Karpas-422 (cell line): ENCODE measurements at regions not wholly inside any gene's neighbourhood (a gene's known extent, or its start where the extent isn't known, plus 50 kb on each side); places are given as distances from the start of the nearest gene placed in this dataset.
"Not testable (repeated sequence)": the region's sequence is repeated elsewhere in the genome, so short reads cannot be mapped to it uniquely, and the experiment has no call there.

Source experiments
- DNase-seq: peaks from one replicate; pipeline ENCODE4 v3.0.0-alpha.2; 2015
- H2AFZ ChIP-seq: fragments of 200-600 bp; sonication (generic); 2 replicates; pipeline ENCODE4 v1.6.1; 2014; ENCODE audit warnings: antibody characterized with exemption, low read length, mixed read lengths
- H3K27ac ChIP-seq: fragments of 200-600 bp; sonication (generic); 2 replicates; pipeline ENCODE4 v1.5.1; 2014; ENCODE audit warnings: mild to moderate bottlenecking, low read length, moderate library complexity
- H3K27me3 ChIP-seq: fragments of 200-600 bp; sonication (generic); 2 replicates; pipeline ENCODE4 v1.6.1; 2014; ENCODE audit warnings: low read length, mixed read lengths
- H3K36me3 ChIP-seq: fragments of 200-600 bp; sonication (generic); 2 replicates; pipeline ENCODE4 v1.6.1; 2014; ENCODE audit warnings: low read length, mixed read lengths; ENCODE audit not compliant: insufficient read depth
- H3K4me1 ChIP-seq: fragments of 200-600 bp; sonication (generic); 2 replicates; pipeline ENCODE4 v1.6.1; 2014; ENCODE audit warnings: mild to moderate bottlenecking, low read length, mixed read lengths
- H3K4me2 ChIP-seq: fragments of 200-600 bp; sonication (generic); 2 replicates; pipeline ENCODE4 v1.6.1; 2014; ENCODE audit warnings: low read length, low read depth, mild to moderate bottlenecking; ENCODE audit not compliant: poor library complexity, severe bottlenecking
- H3K4me3 ChIP-seq: fragments of 200-600 bp; sonication (generic); 2 replicates; pipeline ENCODE4 v1.5.1; 2014; ENCODE audit warnings: mild to moderate bottlenecking, antibody characterized with exemption, low read length, mixed read lengths
- H3K79me2 ChIP-seq: fragments of 200-600 bp; sonication (generic); 2 replicates; pipeline ENCODE4 v1.6.1; 2014; ENCODE audit warnings: mild to moderate bottlenecking, low read length, mixed read lengths
- H3K9ac ChIP-seq: fragments of 200-600 bp; sonication (generic); 2 replicates; pipeline ENCODE4 v1.6.0; 2014; ENCODE audit warnings: low read length
- H3K9me2 ChIP-seq: fragments of 200-600 bp; sonication (generic), shearing (Covaris generic); replicated peaks from 2 replicates; pipeline ENCODE4 v1.6.0; 2014; ENCODE audit warnings: mild to moderate bottlenecking, low read length, moderate library complexity; ENCODE audit not compliant: insufficient read depth
- H3K9me3 ChIP-seq: fragments of 300-700, 200-600 bp; sonication (generic); 2 replicates; pipeline ENCODE4 v1.6.1; 2014; ENCODE audit warnings: low read length, mixed read lengths
- H4K20me1 ChIP-seq: fragments of 200-600 bp; sonication (generic); 2 replicates; pipeline ENCODE4 v1.6.1; 2014; ENCODE audit warnings: mild to moderate bottlenecking, antibody characterized with exemption, low read length, low read depth; ENCODE audit not compliant: insufficient read depth

DNA sequence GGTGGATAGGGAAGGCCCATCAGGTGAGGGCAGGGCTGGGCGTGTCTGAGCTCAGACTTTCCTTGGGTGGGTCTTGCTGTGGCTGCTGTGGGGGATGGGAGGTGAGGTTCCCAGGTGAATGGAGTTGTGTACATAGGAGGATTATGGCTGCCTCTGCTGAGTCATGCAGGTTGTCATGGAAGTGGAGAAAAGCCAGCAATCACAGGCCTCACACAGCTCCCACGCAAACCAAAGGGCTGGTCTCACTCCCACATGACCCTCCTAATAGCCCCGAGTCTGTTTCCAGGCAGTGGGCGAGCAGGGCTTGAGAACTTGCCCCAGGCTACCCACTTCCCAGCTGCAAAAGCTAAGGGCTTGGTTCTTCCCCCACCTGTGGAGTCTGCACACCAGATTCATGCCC is 149.5 kb downstream of the IPO8 start:
- no peak overlapping the region for H3K4me2 ChIP-seq
- no peaks in the 10 kb centered on the region for H4K20me1 ChIP-seq
- H3K4me3 ChIP-seq: no peak overlapping the region
- no peaks in the 10 kb centered on the region for H3K79me2 ChIP-seq
- no peaks in the 10 kb centered on the region for H3K4me1 ChIP-seq
- H3K9me3 ChIP-seq: no peaks in the 10 kb centered on the region
- DNase-seq: no peak
- H3K9me2 ChIP-seq: no peaks in the 10 kb centered on the region
- H3K27ac ChIP-seq: no peak overlapping the region
- H2AFZ ChIP-seq: no peak overlapping the region
- H3K36me3 ChIP-seq: no peaks in the 10 kb centered on the region
- no peaks in the 10 kb centered on the region for H3K27me3 ChIP-seq
- no peak overlapping the region for H3K9ac ChIP-seq

DNA sequence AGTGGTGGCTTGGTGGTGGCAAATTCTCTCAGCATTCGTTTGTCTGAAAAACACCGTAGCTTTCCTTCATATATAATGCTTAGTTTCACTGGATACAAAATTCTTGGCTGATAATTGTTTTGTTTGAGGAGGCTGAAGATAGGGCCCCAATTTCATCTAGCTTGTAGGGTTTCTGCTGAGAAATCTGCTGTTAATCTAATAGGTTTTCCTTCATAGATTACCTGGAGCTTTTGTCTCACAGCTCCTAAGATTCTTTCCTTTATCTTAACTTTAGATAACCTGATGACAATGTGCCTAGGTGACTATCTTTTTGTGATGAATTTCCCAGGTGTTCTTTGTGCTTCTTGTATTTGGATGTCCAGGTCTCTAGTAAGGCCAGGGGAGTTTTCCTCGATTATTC is 151.0 kb downstream of the IPO8 start:
- not testable (repeated sequence) for H3K79me2 ChIP-seq, H3K4me2 ChIP-seq, H2AFZ ChIP-seq, H3K27ac ChIP-seq, H3K27me3 ChIP-seq, H4K20me1 ChIP-seq, H3K9ac ChIP-seq, H3K9me2 ChIP-seq, H3K4me1 ChIP-seq, H3K36me3 ChIP-seq, H3K9me3 ChIP-seq, H3K4me3 ChIP-seq, DNase-seq

- DNase-seq: no peak
- no peaks in the 10 kb centered on the region for H3K4me1 ChIP-seq
- no peaks in the 10 kb centered on the region for H3K9me2 ChIP-seq
- no peaks in the 10 kb centered on the region for H3K9me3 ChIP-seq
- H3K27ac ChIP-seq: no peak overlapping the region
- no peaks in the 10 kb centered on the region for H3K36me3 ChIP-seq
- H3K9ac ChIP-seq: no peak overlapping the region
- no peak overlapping the region for H2AFZ ChIP-seq
- H3K27me3 ChIP-seq: no peaks in the 10 kb centered on the region
- no peaks in the 10 kb centered on the region for H4K20me1 ChIP-seq
- H3K4me2 ChIP-seq: no peak overlapping the region
- no peak overlapping the region for H3K4me3 ChIP-seq
- H3K79me2 ChIP-seq: no peaks in the 10 kb centered on the region
Measured at GRCh38 chr12:30537228-30537627, 158.4 kb downstream of the IPO8 start.

GRCh38 chr12:30533558-30534265 is 162.0 kb downstream of the IPO8 start:
- no peaks in the 10 kb centered on the region for H3K4me1 ChIP-seq
- H4K20me1 ChIP-seq: no peaks in the 10 kb centered on the region
- no peak overlapping the region for H3K4me2 ChIP-seq
- H3K9ac ChIP-seq: no peak overlapping the region
- H3K27ac ChIP-seq: no peak overlapping the region
- H3K27me3 ChIP-seq: no peaks in the 10 kb centered on the region
- no peaks in the 10 kb centered on the region for H3K36me3 ChIP-seq
- H2AFZ ChIP-seq: 0 out of 2 replicates have a peak overlapping the region, but pooled peaks have one; percentile 8
- no peaks in the 10 kb centered on the region for H3K9me3 ChIP-seq
- H3K9me2 ChIP-seq: no peaks in the 10 kb centered on the region
- DNase-seq: no peak
- no peaks in the 10 kb centered on the region for H3K79me2 ChIP-seq
- no peak overlapping the region for H3K4me3 ChIP-seq

GRCh38 chr12:30531731-30532678 is 163.7 kb downstream of the IPO8 start:
- no peak for DNase-seq
- no peaks in the 10 kb centered on the region for H3K79me2 ChIP-seq
- no peaks in the 10 kb centered on the region for H3K4me1 ChIP-seq
- no peaks in the 10 kb centered on the region for H3K9me3 ChIP-seq
- H3K27ac ChIP-seq: no peak overlapping the region
- H3K27me3 ChIP-seq: no peaks in the 10 kb centered on the region
- H2AFZ ChIP-seq: no peak overlapping the region
- H3K9ac ChIP-seq: no peak overlapping the region
- H3K4me2 ChIP-seq: no peak overlapping the region
- no peak overlapping the region for H3K4me3 ChIP-seq
- no peaks in the 10 kb centered on the region for H3K9me2 ChIP-seq
- no peaks in the 10 kb centered on the region for H3K36me3 ChIP-seq
- no peaks in the 10 kb centered on the region for H4K20me1 ChIP-seq

- Histone ChIP-seq H3K9ac (no peak overlapping the region), H3K79me2 (no peaks in the 10 kb centered on the region), H4K20me1 (no peaks in the 10 kb centered on the region), H3K4me1 (no peaks in the 10 kb centered on the region), H3K36me3 (no peaks in the 10 kb centered on the region), H3K9me2 (no peaks in the 10 kb centered on the region), H3K9me3 (no peaks in the 10 kb centered on the region), H3K4me2 (no peak overlapping the region), H3K27ac (no peak overlapping the region), H3K27me3 (no peaks in the 10 kb centered on the region), H2AFZ (no peak overlapping the region), H3K4me3 (no peak overlapping the region)
- no peak for DNase-seq
Measured at GRCh38 chr12:30529489-30530269, 166.0 kb downstream of the IPO8 start.

DNA sequence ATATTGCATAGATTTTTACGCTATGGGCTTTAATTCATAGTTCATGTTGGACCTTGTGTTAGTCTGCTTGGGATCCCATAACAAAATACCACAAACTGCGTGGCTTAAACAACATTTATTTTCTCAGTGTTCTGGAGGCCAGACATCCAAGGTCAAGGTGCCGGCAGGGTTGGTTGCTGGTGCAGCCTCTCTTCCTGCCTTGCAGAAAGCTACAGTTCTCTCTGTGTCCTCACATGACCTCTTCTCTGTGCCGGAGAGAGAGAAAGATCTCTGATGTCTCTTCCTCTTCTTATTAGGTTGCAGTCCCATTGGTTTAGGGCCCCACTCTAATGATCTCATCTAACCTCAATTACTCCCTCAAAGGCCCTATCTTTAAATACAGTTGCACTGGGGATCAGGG is 170.5 kb downstream of the IPO8 start:
- Histone ChIP-seq H3K9me3 (no peaks in the 10 kb centered on the region), H3K27me3 (no peaks in the 10 kb centered on the region), H3K36me3 (no peaks in the 10 kb centered on the region), H3K9ac (no peak overlapping the region), H3K9me2 (no peaks in the 10 kb centered on the region), H3K4me3 (no peak overlapping the region), H3K4me2 (no peak overlapping the region), H3K4me1 (no peaks in the 10 kb centered on the region), H3K27ac (no peak overlapping the region), H4K20me1 (no peaks in the 10 kb centered on the region), H2AFZ (no peak overlapping the region), H3K79me2 (no peaks in the 10 kb centered on the region)
- DNase-seq: no peak

- not testable (repeated sequence) for H3K9ac ChIP-seq, H3K36me3 ChIP-seq, H3K4me3 ChIP-seq, H4K20me1 ChIP-seq, H2AFZ ChIP-seq, H3K4me1 ChIP-seq, H3K9me3 ChIP-seq, H3K79me2 ChIP-seq, H3K4me2 ChIP-seq, H3K9me2 ChIP-seq, H3K27me3 ChIP-seq, DNase-seq, H3K27ac ChIP-seq
Measured at GRCh38 chr12:30520285-30520684, 175.4 kb downstream of the IPO8 start.
